Upper lobe of left lung (tissue), 6 donors: ENCODE measurements at regions not wholly inside any gene's neighbourhood (a gene's known extent, or its start where the extent isn't known, plus 50 kb on each side); places are given as distances from the start of the nearest gene placed in this dataset.

Experiments used
- ATAC-seq, 2 donors: fragments of 200-7000 bp; cut with Tn5 transposase; one replicate each; pipeline ENCODE4 v1.9.1; 2022; ENCODE audit warnings: mild to moderate bottlenecking in 2 of 2, moderate library complexity in 2 of 2; ENCODE audit not compliant: low FRiP score in 2 of 2
- DNase-seq, 2 donors: peaks; one replicate each; pipeline ENCODE4 v3.0.0-alpha.2; 2019 to 2020
- H3K27ac ChIP-seq, 4 donors: fragments of 200-600 bp; sonication (generic); one replicate each; pipeline ENCODE4 v1.5.1; 2016 to 2019
- H3K27me3 ChIP-seq, 4 donors: fragments of 200-600 bp; sonication (generic); one replicate each; pipeline ENCODE4 v1.5.1; 2017 to 2019
- H3K36me3 ChIP-seq, 4 donors: fragments of 200-600 bp; sonication (generic); one replicate each; pipeline ENCODE4 v1.5.1; 2016 to 2019
- H3K4me1 ChIP-seq, 4 donors: fragments of 200-600 bp; sonication (generic); one replicate each; pipeline ENCODE4 v1.5.1; 2018 to 2019
- H3K4me3 ChIP-seq, 4 donors: fragments of 200-600 bp; sonication (generic); one replicate each; pipeline ENCODE4 v1.5.1; 2017 to 2019; ENCODE audit warnings: mild to moderate bottlenecking in 2 of 4, moderate library complexity in 1 of 4
- H3K9me3 ChIP-seq, 4 donors: fragments of 200-600 bp; sonication (generic); one replicate each; pipeline ENCODE4 v1.5.1; 2018 to 2019
- CTCF ChIP-seq, 6 experiments: fragments of 450-650 bp in 4 of 6; fragments of 200-600 bp in 2 of 6; sonication (generic) in 2 of 6; IDR thresholded peaks; one replicate each; pipeline ENCODE4 v1.5.1; 2016 to 2019; ENCODE audit warnings: antibody characterized with exemption in 6 of 6
- EP300 ChIP-seq, 4 donors: sonication (generic); formaldehyde crosslinking; IDR thresholded peaks; one replicate each; pipeline ENCODE4 v1.5.1; 2017; ENCODE audit warnings: antibody characterized with exemption in 4 of 4, control low read depth in 2 of 4
- POLR2A ChIP-seq, 4 donors: fragments of 450-650 bp; IDR thresholded peaks; one replicate each; pipeline ENCODE4 v1.5.1; 2016 to 2017; ENCODE audit warnings: antibody characterized with exemption in 4 of 4, mild to moderate bottlenecking in 2 of 4
- POLR2AphosphoS5 ChIP-seq, 2 donors: sonication (generic); formaldehyde crosslinking; IDR thresholded peaks; one replicate each; pipeline ENCODE4 v1.5.1; 2017; ENCODE audit warnings: antibody characterized with exemption in 2 of 2
- WGBS, 2 donors: methylation state at CpG; one replicate each; pipeline ENCODE4 v1.1.5; 2017 to 2018; 5-methylcytosine and 5-hydroxymethylcytosine counted together
- donor health status: DM: no; HTN: no; CAD: no; lungs with moderate emphysema.
- donor health status: DM: no; HTN: yes; CAD: no; lungs with severe emphysema.

GRCh38 chr21:40990366-40990765 is 143.4 kb upstream of the DSCAM start:
- no peak for TF ChIP-seq POLR2A (IDR thresholded peaks at IDR 0.05)
- TF ChIP-seq POLR2AphosphoS5 (IDR thresholded peaks at IDR 0.05): no peak
- no peak for TF ChIP-seq CTCF (IDR thresholded peaks at IDR 0.05)
- TF ChIP-seq EP300 (IDR thresholded peaks at IDR 0.05): no peak
- Histone ChIP-seq H3K9me3 (no peaks in the 10 kb centered on the region), H3K27me3 (no peaks in the 10 kb centered on the region), H3K36me3 (no peaks in the 10 kb centered on the region), H3K4me3 (no peak overlapping the region), H3K4me1 (no peaks in the 10 kb centered on the region), H3K27ac (no peak overlapping the region)
- DNase-seq (peak in 1 of 2 donors; percentile 51), ATAC-seq (peak; percentile 21 to 45)
- WGBS, 2 donors: 80% methylated on average over 1 of the region's 2 CpGs; no CpG with 5 or more reads in 1 of the 2 donors

GRCh38 chr21:40997831-40998230 is 150.9 kb upstream of the DSCAM start:
- 84 to 98% methylated on average over 3 of the region's 3 CpGs for WGBS, 2 donors

GRCh38 chr21:41000838-41001237 is 153.9 kb upstream of the DSCAM start:
- ATAC-seq: no peak
- no peaks in the 10 kb centered on the region for H3K36me3 ChIP-seq
- H3K9me3 ChIP-seq: peaks cover 0 to 15% (median 0%) of the 10 kb centered on the region in 4 donors
- no peak for DNase-seq
- 96 to 97% methylated on average over 1 of the region's 1 CpG for WGBS, 2 donors
- no peaks in the 10 kb centered on the region for H3K27me3 ChIP-seq
- no peak overlapping the region for H3K4me3 ChIP-seq
- no peak overlapping the region for H3K27ac ChIP-seq
- TF ChIP-seq POLR2AphosphoS5 (IDR thresholded peaks at IDR 0.05) (no peak), CTCF (IDR thresholded peaks at IDR 0.05) (no peak), POLR2A (IDR thresholded peaks at IDR 0.05) (no peak), EP300 (IDR thresholded peaks at IDR 0.05) (no peak)
- no peaks in the 10 kb centered on the region for H3K4me1 ChIP-seq

More at GRCh38 chr21:40997831-40998230, 150.9 kb upstream of the DSCAM start:
- Histone ChIP-seq H3K9me3 (peaks cover 0 to 15% (median 0%) of the 10 kb centered on the region in 4 donors), H3K4me1 (no peaks in the 10 kb centered on the region), H3K27ac (no peak overlapping the region), H3K4me3 (no peak overlapping the region), H3K36me3 (no peaks in the 10 kb centered on the region), H3K27me3 (no peaks in the 10 kb centered on the region)
- no peak for DNase-seq
- ATAC-seq: no peak
- TF ChIP-seq EP300 (IDR thresholded peaks at IDR 0.05): no peak
- TF ChIP-seq POLR2AphosphoS5 (IDR thresholded peaks at IDR 0.05): no peak
- TF ChIP-seq CTCF (IDR thresholded peaks at IDR 0.05): no peak
- TF ChIP-seq POLR2A (IDR thresholded peaks at IDR 0.05): no peak

- H3K4me1 ChIP-seq: no peaks in the 10 kb centered on the region
- H3K27ac ChIP-seq: no peak overlapping the region
- ATAC-seq (no peak), DNase-seq (no peak)
- TF ChIP-seq CTCF (IDR thresholded peaks at IDR 0.05) (no peak), POLR2A (IDR thresholded peaks at IDR 0.05) (no peak), POLR2AphosphoS5 (IDR thresholded peaks at IDR 0.05) (no peak), EP300 (IDR thresholded peaks at IDR 0.05) (no peak)
- peaks cover 0 to under 1% (median 0%) of the 10 kb centered on the region in 4 donors for H3K9me3 ChIP-seq
- H3K27me3 ChIP-seq: no peaks in the 10 kb centered on the region
- 85 to 91% methylated on average over 4 to 6 of the region's 6 CpGs for WGBS, 2 donors
- no peaks in the 10 kb centered on the region for H3K36me3 ChIP-seq
- no peak overlapping the region for H3K4me3 ChIP-seq
These were observed 159.7 kb upstream of the DSCAM start for GRCh38 chr21:41006636-41007035.

GRCh38 chr21:41008351-41008750 is 159.6 kb upstream of the BACE2 start:
- Histone ChIP-seq H3K4me1 (no peaks in the 10 kb centered on the region), H3K27ac (no peak overlapping the region), H3K27me3 (no peaks in the 10 kb centered on the region), H3K9me3 (no peaks in the 10 kb centered on the region), H3K4me3 (no peak overlapping the region), H3K36me3 (no peaks in the 10 kb centered on the region)
- TF ChIP-seq CTCF (IDR thresholded peaks at IDR 0.05): no peak
- TF ChIP-seq EP300 (IDR thresholded peaks at IDR 0.05): no peak
- no peak for TF ChIP-seq POLR2AphosphoS5 (IDR thresholded peaks at IDR 0.05)
- TF ChIP-seq POLR2A (IDR thresholded peaks at IDR 0.05): no peak
- 86 to 90% methylated on average over 6 of the region's 6 CpGs for WGBS, 2 donors
- no peak for ATAC-seq
- no peak for DNase-seq
